ENCODE measurements at regions not wholly inside any gene's neighbourhood (a gene's known extent, or its start where the extent isn't known, plus 50 kb on each side); places are given as distances from the start of the nearest gene placed in this dataset.

DNA sequence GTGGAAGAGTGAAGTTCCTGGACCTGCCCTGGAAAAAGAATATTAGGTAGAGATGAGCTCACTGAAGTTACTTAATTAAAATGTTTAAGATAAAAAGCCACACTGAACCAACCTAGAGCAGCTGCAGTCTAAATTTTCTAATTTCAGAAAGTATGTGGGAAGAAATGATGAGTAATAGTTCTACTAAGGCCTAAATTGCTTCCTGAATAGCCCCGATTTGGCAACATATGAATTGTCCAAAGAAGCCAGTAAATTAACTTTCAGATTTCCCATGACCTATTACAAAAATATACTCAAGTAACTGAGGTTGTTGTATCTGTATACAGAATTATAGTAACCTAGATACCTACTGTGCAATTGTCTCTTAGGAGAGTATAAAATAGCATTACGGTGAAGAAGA is 312.6 kb downstream of the IPMK start:
- in situ Hi-C loops (cut with HindIII; ENCODE audit: low sequenced_read_pairs) = no loop called here
- TF ChIP-seq CTCF (IDR thresholded peaks at IDR 0.05; ENCODE audit: low read depth, low read length) = no peak
- no peak overlapping the region for H3K4me3 ChIP-seq (ENCODE audit: low read depth, low read length)
- DNase-seq (ENCODE audit: low read depth, low spot score) = peak; percentile 84

- no peak for TF ChIP-seq CTCF (IDR thresholded peaks at IDR 0.05; ENCODE audit: low read depth, low read length)
- H3K4me3 ChIP-seq (ENCODE audit: low read depth, low read length) = no peak overlapping the region
- peak; percentile 56 for DNase-seq (ENCODE audit: low read depth, low spot score)
- in situ Hi-C loops (cut with HindIII; ENCODE audit: low sequenced_read_pairs) = no loop called here
These were observed 315.0 kb downstream of the IPMK start for GRCh38 chr10:57952741-57953140.

GRCh38 chr10:57950442-57950974 is 317.2 kb downstream of the IPMK start:
- H3K4me3 ChIP-seq (ENCODE audit: low read depth, low read length) = no peak overlapping the region
- TF ChIP-seq CTCF (IDR thresholded peaks at IDR 0.05; ENCODE audit: low read depth, low read length) = no peak
- in situ Hi-C loops (cut with HindIII; ENCODE audit: low sequenced_read_pairs) = no loop called here
- no peak for DNase-seq (ENCODE audit: low read depth, low spot score)

DNA sequence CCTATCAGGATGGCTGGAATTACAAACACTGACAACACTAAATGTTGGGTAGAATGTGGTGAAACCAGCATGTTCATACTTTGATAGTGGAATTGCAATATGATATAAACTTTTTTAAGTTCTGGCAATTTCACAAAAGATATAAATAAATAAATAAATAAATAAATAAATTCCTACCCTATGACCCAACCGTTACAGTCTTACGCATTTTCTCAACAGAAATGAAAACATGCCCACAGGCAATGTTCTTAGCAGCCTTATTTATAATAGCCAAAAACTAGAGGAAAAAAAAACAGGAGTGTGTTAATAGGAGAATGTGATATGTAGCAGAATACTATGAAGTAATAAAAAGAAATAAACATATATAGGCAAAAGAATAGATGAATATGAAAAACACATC is 318.9 kb downstream of the IPMK start:
- in situ Hi-C loops (cut with HindIII; ENCODE audit: low sequenced_read_pairs) = no loop called here
- no peak for TF ChIP-seq CTCF (IDR thresholded peaks at IDR 0.05; ENCODE audit: low read depth, low read length)
- no peak for DNase-seq (ENCODE audit: low read depth, low spot score)
- no peak overlapping the region for H3K4me3 ChIP-seq (ENCODE audit: low read depth, low read length)

DNA sequence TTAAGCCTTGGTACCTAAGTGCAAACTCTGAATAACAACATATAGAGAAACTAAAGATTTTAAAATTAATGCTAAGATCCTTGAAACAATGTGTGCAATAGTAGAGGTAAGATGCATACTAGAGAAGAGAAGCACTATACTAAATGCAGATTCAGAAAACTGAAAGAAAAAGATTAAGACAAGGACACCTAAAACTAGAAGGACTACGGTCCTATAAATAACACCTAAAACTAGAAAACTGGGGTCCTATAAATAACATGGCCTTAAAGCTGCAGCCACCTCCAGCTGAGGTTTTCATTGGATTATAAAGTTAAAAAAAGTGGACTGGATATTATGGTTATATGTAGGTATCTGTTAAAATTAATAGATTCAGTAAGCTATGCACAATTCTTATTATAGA is 320.9 kb downstream of the IPMK start:
- no peak overlapping the region for H3K4me3 ChIP-seq (ENCODE audit: low read depth, low read length)
- in situ Hi-C loops (cut with HindIII; ENCODE audit: low sequenced_read_pairs) = no loop called here
- TF ChIP-seq CTCF (IDR thresholded peaks at IDR 0.05; ENCODE audit: low read depth, low read length) = no peak
- no peak for DNase-seq (ENCODE audit: low read depth, low spot score)

DNA sequence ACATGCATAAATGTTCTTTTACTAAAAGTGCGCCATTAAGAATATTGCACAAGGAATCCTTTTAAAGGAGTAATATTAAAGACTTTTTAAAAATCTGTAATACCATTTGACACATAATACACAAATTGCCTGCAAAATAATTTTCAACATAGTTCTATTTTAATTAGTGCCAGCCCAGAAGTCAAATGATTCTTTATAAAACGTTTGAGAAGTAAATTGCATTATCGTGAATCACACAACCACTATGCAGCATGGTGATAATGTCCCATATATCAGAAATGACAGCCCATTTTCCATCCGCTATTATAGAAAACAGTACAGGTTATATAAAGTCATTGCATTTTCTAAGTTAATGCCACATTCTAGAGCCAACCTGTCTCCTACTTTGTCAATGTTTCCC is 324.0 kb downstream of the IPMK start:
- no peak overlapping the region for H3K4me3 ChIP-seq (ENCODE audit: low read depth, low read length)
- no peak for TF ChIP-seq CTCF (IDR thresholded peaks at IDR 0.05; ENCODE audit: low read depth, low read length)
- no peak for DNase-seq (ENCODE audit: low read depth, low spot score)
- in situ Hi-C loops (cut with HindIII; ENCODE audit: low sequenced_read_pairs) = no loop called here

DNA sequence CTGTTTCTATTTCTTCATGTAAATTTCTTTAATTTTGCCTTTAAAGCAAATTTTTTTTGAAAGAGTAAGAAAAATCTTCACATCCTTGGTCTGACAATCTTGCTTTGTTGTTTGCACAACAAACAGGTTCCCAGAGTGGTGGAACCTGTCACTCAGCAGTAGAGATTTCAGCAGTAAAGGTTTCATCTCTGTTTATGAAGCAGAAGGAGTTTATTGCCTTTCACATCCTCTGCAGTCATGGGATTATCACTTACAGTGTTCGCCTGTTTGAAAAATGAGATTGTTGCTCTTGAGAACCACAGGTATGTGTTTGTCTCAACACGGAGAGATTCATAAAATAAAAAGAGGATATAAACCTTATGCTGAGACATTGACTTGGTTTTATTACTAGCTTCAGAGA is 342.6 kb downstream of the IPMK start:
- TF ChIP-seq CTCF (IDR thresholded peaks at IDR 0.05; ENCODE audit: low read depth, low read length) = no peak
- H3K4me3 ChIP-seq (ENCODE audit: low read depth, low read length) = no peak overlapping the region
- in situ Hi-C loops (cut with HindIII; ENCODE audit: low sequenced_read_pairs) = no loop called here
- no peak for DNase-seq (ENCODE audit: low read depth, low spot score)

Measured in astrocyte of the spinal cord (primary cell).